Mucosa of gallbladder (tissue), 1 donor: ENCODE measurements at regions not wholly inside any gene's neighbourhood (a gene's known extent, or its start where the extent isn't known, plus 50 kb on each side); places are given as distances from the start of the nearest gene placed in this dataset.
A peak's percentile ranks its signal among the peaks of the same experiment; 100 is the strongest.
"Not testable (repeated sequence)": the region's sequence is repeated elsewhere in the genome, so short reads cannot be mapped to it uniquely, and the experiment has no call there.

Experiments
- DNase-seq: peaks from one replicate; pipeline ENCODE4 v3.0.0-alpha.2; 2020; ENCODE audit warnings: low spot score
- donor health status: DM: no; HTN: no; CAD: no.

GRCh38 chr16:5763176-5763575 is 665.6 kb upstream of the EEF2KMT start:
- no peak for DNase-seq

GRCh38 chr16:5762362-5762761 is 664.8 kb upstream of the EEF2KMT start:
- no peak for DNase-seq

DNA sequence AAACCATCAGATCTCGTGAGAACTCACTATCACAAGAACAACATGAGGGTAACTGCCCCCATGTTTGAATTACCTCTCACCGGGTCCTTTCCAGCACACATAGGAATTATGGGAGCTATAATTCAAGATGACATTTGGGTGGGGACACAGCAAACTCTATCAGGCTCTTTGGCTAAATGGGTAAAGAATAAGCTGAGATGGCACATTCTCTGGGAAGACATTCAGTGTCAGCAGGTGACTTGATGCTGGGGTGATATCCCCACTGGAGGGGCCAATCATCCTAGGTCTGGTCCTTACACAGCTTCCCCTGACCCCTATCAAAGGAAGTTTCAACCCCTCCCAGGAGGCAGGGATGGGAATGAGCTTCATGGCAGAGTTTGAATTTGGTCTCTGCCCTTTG is 664.0 kb upstream of the EEF2KMT start:
- no peak for DNase-seq

GRCh38 chr16:5758281-5758680 is 660.7 kb upstream of the EEF2KMT start:
- DNase-seq: no peak

- no peak for DNase-seq
Measured at GRCh38 chr16:5756969-5757368, 659.4 kb upstream of the EEF2KMT start.

DNA sequence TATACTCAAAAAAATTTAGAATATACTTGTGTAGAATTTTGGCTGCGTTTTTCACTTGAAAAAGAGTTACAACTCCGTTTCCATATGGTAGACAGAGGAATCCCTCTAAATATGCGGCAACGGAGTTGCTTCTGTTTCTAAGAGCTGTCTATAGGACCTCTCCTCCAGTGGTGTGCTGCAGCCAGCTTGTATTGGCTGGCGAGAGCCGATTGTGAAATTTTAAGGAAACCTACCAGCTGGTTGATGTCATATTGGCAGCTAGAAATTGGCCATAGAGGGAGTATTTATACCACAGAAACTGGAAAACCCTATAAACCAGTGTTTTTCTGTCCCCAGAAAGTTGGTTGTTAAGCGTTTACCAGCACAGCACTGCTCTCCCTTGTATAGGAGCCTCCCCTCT is 655.8 kb upstream of the EEF2KMT start:
- no peak for DNase-seq

DNA sequence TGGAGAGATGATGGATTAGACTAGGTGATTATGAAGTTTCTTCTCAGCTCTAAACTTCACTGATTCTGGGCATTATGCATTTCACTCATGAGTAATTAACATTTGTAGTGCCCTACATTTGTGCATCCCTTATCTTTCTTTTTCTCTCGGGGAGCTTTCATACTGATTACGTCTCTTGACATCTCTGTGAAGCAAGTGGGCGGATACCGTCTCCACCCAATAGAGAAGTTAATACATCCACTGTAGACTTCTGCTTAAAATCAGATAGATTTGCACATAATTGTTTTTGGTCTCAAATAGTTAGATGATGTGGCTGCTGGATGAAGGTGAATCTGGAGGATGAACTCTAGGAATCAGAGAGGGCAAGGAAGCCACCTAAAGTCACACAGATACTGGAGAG is 653.6 kb upstream of the EEF2KMT start:
- DNase-seq: no peak

DNA sequence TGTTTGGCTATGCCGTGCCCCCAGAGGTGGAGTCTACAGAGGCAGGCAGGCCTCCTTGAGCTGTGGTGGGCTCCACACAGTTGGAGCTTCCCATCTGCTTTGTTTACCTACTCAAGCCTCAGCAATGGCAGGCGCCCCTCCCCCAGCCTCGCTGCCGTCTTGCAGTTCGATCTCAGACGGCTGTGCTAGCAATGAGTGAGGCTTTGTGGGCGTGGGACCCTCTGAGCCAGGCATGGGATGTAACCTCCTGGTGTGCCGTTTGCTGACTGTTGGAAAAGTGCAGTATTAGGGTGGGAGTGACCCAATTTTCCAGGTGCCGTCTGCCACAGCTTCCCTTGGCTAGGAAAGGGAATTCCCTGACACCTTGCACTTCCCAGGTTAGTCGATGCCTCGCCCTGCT is 652.8 kb upstream of the EEF2KMT start:
- not testable (repeated sequence) for DNase-seq

- DNase-seq: peak; percentile 47
Measured at GRCh38 chr16:5738586-5738985, 641.0 kb upstream of the EEF2KMT start.

DNA sequence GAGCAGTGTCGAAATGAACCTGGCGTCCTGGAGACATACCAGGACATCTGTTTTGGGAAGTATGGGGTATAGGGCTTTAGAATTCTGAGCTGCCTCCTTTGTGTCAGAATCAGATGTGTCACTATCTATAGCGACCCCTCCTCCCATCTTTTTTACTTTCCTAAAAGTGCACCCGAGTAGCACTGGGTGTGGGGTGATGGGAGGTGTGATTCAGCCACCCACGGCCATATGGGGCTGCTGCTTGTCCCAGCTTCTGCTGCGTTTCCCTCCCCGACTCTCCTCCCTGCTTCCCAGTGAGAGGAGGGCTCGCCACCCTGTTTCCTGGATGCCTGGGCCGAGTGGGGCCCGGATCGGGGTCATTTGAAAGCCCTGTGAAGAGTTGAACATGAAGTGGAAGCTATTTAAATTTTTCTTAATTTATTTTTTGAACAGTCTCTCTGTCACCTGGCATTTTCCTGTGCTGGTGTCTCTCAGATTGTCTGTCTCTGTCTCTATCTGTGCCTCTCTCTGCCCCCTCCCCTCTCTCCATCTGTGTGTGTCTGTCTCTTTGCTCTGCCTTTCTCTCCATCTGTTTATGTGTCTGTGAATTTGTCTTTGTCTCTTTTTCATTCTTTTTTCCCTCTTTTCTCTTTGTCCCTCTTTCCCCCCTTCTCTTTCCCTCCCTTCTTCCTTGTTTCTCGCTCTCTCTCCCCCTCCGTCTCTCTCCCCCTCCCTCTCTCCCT is 638.8 kb upstream of the EEF2KMT start:
- DNase-seq: no peak

GRCh38 chr16:5735444-5735843 is 637.8 kb upstream of the EEF2KMT start:
- DNase-seq: no peak

GRCh38 chr16:5730783-5731182 is 633.2 kb upstream of the EEF2KMT start:
- no peak for DNase-seq

- DNase-seq: no peak
Measured at GRCh38 chr16:5722116-5722619, 624.6 kb upstream of the EEF2KMT start.

DNA sequence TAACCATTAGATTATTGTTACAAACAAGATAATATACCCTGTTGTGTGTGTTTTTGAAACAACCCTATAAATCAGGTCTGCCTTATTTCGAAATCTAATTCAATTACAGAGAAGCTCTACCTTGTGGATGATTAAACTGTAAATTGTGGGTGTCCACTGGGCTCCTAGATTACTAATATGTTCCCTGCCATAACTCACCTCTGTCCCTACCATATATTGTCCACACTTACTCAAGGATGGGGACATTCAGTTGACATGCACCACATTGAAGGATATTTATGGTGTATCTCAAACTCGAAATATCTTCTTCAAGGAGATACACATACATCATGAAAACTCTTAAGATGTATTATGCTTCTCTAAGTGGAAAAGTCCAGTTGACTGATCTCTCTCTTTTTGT is 617.6 kb upstream of the EEF2KMT start:
- no peak for DNase-seq

DNA sequence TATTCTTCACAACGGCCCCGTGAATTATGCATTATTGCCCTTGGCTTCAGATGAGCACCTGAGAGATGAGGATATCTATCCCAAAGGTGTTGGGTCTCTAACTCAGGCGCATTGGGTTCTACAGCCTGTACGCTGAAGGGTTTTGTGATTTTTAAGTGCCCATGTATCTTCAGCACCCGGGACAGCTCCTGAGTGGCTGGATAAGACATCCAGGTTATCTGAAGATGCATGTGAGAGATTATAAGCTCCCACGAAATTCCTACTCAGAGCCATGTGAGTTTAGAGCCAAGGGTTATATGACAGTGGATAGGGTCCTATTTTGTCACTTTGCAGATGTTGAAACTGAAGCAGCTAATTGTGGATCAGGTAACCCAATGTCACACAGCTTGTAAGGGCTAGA is 612.3 kb upstream of the EEF2KMT start:
- DNase-seq: peak; percentile 24

GRCh38 chr16:5706211-5706610 is 608.6 kb upstream of the EEF2KMT start:
- DNase-seq: no peak

- DNase-seq: no peak
Measured at GRCh38 chr16:5704271-5704670, 606.7 kb upstream of the EEF2KMT start.

DNA sequence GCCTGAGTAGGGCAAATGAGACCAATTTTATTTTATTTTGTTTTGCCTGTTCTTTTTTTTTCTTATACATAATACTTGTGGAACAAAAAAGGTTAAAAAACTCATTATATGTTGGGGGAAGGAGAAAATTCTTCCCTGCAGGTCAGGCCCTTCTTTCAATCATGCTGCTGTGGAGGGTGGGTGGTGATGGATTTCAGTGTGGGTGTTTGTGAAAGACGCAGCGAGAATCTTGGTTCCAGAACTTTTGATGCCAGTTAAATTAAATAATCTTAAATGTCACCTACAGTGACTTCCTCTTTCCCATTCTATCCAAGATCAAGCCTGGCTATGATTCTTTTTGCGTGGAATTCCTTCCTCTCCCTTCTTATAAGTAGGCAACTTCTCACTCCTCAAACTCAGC is 595.8 kb upstream of the EEF2KMT start:
- no peak for DNase-seq

DNA sequence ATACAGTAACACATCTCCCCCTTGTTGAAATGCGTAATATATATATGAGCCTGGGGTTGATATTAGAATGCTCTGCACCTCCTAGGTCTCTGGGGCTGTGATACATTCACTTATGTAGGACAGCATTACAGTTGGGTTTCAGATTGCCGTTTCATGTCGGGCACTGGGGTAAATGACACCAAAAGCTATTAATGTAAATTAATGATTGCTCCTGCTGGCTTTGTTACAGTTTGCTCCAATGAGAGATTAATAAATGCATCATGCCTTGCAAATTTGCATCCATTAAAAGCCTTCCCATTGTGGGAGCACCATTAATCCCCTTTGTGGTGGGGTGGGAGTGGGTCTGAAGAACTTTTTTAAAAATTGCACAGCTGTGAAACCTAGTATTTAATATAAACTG is 584.4 kb upstream of the EEF2KMT start:
- no peak for DNase-seq

DNA sequence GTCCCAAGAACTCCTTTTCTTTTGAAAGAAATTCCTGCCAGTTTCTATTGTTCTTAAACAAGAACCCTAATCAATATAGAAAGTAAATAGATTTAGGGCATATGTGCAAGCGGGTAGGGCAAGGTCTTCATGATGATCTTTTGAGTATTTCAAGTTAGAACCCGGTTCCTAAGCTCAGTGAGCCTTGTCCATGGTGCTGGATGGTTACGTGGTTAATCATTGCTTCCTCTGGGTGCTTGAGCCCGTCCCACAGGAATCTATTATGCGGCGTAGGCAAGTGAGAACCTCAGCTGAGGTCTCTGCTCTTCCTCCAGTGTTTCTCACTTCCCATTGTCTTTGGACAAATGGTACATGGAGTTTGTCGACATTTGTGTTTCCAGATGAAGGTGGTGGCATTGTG is 580.8 kb upstream of the EEF2KMT start:
- DNase-seq: peak; percentile 36

DNA sequence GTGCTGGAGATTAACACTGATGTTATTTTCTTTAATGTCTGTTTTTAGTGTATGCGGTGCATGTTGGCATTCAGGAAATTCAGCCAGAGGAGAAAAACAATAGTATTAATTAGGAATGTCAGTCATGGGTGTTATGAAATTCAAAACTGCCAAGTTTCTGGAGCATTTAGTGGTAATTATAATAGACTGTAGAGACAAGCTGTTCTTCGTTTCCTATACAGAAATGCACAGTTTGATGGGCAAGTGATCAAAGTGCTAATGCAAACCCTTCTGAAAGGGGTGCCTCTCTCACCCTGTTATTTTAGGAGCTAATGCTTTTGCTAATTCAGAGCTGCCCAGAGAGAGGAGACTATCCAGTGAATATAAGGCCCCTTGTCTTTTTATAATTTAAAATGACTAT is 573.8 kb upstream of the EEF2KMT start:
- no peak for DNase-seq

DNA sequence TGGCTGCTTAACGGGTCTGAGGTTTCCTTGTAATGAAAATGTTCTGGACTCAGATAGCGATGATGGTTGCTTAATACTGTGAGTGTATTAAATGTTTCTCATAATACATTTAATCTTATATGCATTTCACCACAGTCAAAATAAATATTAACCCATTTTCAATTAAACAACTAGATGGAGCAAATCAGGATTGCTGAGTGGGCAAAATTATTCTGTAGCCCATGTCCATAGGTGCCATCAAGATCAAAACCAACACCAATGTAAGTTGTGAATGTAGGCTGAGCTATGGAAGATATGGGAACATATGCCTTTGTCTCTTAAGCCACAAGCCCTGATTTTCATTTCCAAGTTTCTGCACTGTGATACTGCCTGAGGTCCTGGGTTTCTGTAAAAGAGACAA is 572.6 kb upstream of the EEF2KMT start:
- no peak for DNase-seq

DNA sequence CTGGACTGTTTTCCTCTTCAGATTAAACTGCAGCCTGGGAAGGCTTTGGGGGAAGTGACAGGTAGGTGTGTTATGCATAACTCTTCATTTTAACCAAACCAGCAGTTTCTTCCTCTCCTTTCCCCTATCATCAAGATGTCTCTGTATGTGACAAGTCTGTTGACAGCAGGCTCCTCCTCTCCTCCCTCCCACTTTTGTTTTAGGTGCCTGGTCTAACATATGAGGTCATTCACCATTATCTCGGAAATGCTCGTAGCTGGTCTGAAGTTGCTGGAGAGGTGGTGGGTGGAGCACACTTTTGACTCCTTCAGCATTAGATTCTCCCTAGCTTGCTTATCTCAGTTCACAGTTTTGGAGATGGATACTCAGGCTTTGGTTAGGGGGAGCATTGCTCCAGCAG is 571.0 kb upstream of the EEF2KMT start:
- DNase-seq: no peak

GRCh38 chr16:5665834-5666233 is 568.2 kb upstream of the EEF2KMT start:
- DNase-seq: no peak
